H1 (cell line): ENCODE measurements at regions not wholly inside any gene's neighbourhood (a gene's known extent, or its start where the extent isn't known, plus 50 kb on each side); places are given as distances from the start of the nearest gene placed in this dataset.

Experiments
- CTCF ChIA-PET: fragments of 300-600 bp; sonication (Branson Sonifier 250); formaldehyde crosslinking; loops from one replicate; lab custom pipeline; 2021; ENCODE audit not compliant: partially characterized antibody; lab: Charles Lee
- POLR2A ChIA-PET: fragments of 300-600 bp; sonication (Branson Sonifier 250); formaldehyde crosslinking; loops from one replicate; lab custom pipeline; 2021; ENCODE audit warnings: inconsistent platforms; ENCODE audit not compliant: partially characterized antibody; lab: Charles Lee
- DNase-seq, 2 experiments: peaks; one replicate each; pipeline versions ENCODE4 v3.0.0 to v3.0.0-alpha.2; 2010 to 2022; ENCODE audit warnings: low spot score in 2 of 2, low read depth in 1 of 2, mixed read lengths in 1 of 2
- FAIRE-seq: peaks from 2 replicates; lab custom pipeline; 2011; peaks lifted over from hg19 to GRCh38; lab: Jason Lieb, UNC
- H2AFZ ChIP-seq: 2 replicates; pipeline ENCODE4 v1.8.1; 2012; ENCODE audit warnings: low read length, inconsistent platforms
- H2AK5ac ChIP-seq: 2 replicates; pipeline ENCODE4 v1.6.1; 2013; ENCODE audit warnings: low read depth, low read length
- H2BK120ac ChIP-seq: replicated peaks from 2 replicates; pipeline ENCODE3; 2013; ENCODE audit warnings: low read depth, low read length, inconsistent platforms
- H2BK12ac ChIP-seq: 2 replicates; pipeline ENCODE4 v1.6.1; 2013; ENCODE audit warnings: low read depth, low read length
- H2BK15ac ChIP-seq: 2 replicates; pipeline ENCODE4 v1.6.1; 2013; ENCODE audit warnings: low read length
- H2BK20ac ChIP-seq: 2 replicates; pipeline ENCODE4 v1.6.1; 2013; ENCODE audit warnings: low read length
- H2BK5ac ChIP-seq: 2 replicates; pipeline ENCODE4 v1.6.1; 2013; ENCODE audit warnings: low read depth, low read length
- H3K14ac ChIP-seq: 2 replicates; pipeline ENCODE4 v1.6.1; 2013; ENCODE audit warnings: inconsistent platforms; ENCODE audit not compliant: insufficient read length
- H3K18ac ChIP-seq: 2 replicates; pipeline ENCODE4 v1.6.1; 2013; ENCODE audit warnings: low read length; ENCODE audit errors: extremely low read depth
- H3K23ac ChIP-seq: 2 replicates; pipeline ENCODE4 v1.6.1; 2013; ENCODE audit warnings: inconsistent platforms; ENCODE audit not compliant: insufficient read length
- H3K23me2 ChIP-seq: 2 replicates; pipeline ENCODE4 v1.6.1; 2013; ENCODE audit warnings: low read depth, low read length
- H3K27ac ChIP-seq: 2 replicates; pipeline ENCODE4 v1.6.1; 2011; ENCODE audit warnings: low read depth, low read length, inconsistent platforms
- H3K27me3 ChIP-seq, 4 experiments: replicated peaks in 1 of 4; 1 replicate in 1 of 4; 2 replicates in 3 of 4; pipeline versions ENCODE4 v1.6.1 to v1.8.1; 2011 to 2013; ENCODE audit warnings: low read length in 3 of 4, mild to moderate bottlenecking in 3 of 4, inconsistent platforms in 2 of 4, mixed read lengths in 2 of 4, moderate library complexity in 1 of 4; ENCODE audit not compliant: control insufficient read depth in 3 of 4, insufficient read depth in 3 of 4; ENCODE audit errors: extremely low read depth in 1 of 4
- H3K36me3 ChIP-seq, 4 experiments: 2 replicates each; pipeline versions ENCODE4 v1.6.1 to v1.8.1; 2011 to 2013; ENCODE audit warnings: mild to moderate bottlenecking in 4 of 4, low read length in 3 of 4, moderate library complexity in 2 of 4, control low read depth in 1 of 4, inconsistent platforms in 1 of 4; ENCODE audit not compliant: insufficient read depth in 4 of 4, control insufficient read depth in 2 of 4
- H3K4ac ChIP-seq: replicated peaks from 2 replicates; pipeline ENCODE3; 2013; ENCODE audit warnings: low read length, low read depth, mixed read lengths, inconsistent platforms; ENCODE audit not compliant: insufficient read length
- H3K4me1 ChIP-seq, 4 experiments: replicated peaks in 1 of 4; 1 replicate in 1 of 4; 2 replicates in 3 of 4; pipeline versions ENCODE4 v1.6.1 to v1.8.1; 2011 to 2013; ENCODE audit warnings: low read length in 3 of 4, inconsistent platforms in 2 of 4, mixed read lengths in 1 of 4; ENCODE audit not compliant: insufficient read depth in 4 of 4, control insufficient read depth in 3 of 4
- H3K4me2 ChIP-seq, 2 experiments: 2 replicates each; pipeline versions ENCODE4 v1.6.1 to v1.8.1; 2011 to 2013; ENCODE audit warnings: low read depth in 2 of 2, low read length in 2 of 2, control low read depth in 1 of 2, inconsistent platforms in 1 of 2, mild to moderate bottlenecking in 1 of 2; ENCODE audit not compliant: insufficient read depth in 1 of 2
- H3K4me3 ChIP-seq, 4 experiments: fragments of 200-600, 300-600 bp in 1 of 4; sonication (generic), shearing (Covaris generic), sonication (Bioruptor Twin) in 1 of 4; 2 replicates each; pipeline versions ENCODE4 v1.5.1 to v1.8.1; 2011 to 2016; ENCODE audit warnings: low read length in 4 of 4, low read depth in 3 of 4, control low read depth in 2 of 4, inconsistent platforms in 2 of 4, mild to moderate bottlenecking in 2 of 4, mixed read lengths in 1 of 4, moderate library complexity in 1 of 4; ENCODE audit not compliant: insufficient read depth in 2 of 4; ENCODE audit errors: extremely low read depth in 1 of 4
- H3K56ac ChIP-seq: replicated peaks from 2 replicates; pipeline ENCODE3; 2013; ENCODE audit warnings: low read depth, mild to moderate bottlenecking, mixed read lengths, low read length, inconsistent platforms; ENCODE audit not compliant: insufficient read length
- H3K79me1 ChIP-seq: 2 replicates; pipeline ENCODE4 v1.6.1; 2013; ENCODE audit warnings: low read depth, low read length, control low read depth
- H3K79me2 ChIP-seq, 2 experiments: 2 replicates each; pipeline versions ENCODE4 v1.6.1 to v1.8.1; 2012 to 2013; ENCODE audit warnings: low read length in 2 of 2, mild to moderate bottlenecking in 2 of 2, inconsistent platforms in 1 of 2; ENCODE audit not compliant: insufficient read depth in 2 of 2, control insufficient read depth in 1 of 2
- H3K9ac ChIP-seq, 4 experiments: replicated peaks in 1 of 4; 1 replicate in 1 of 4; 2 replicates in 3 of 4; pipeline versions ENCODE4 v1.6.1 to v1.8.1; 2011 to 2013; ENCODE audit warnings: low read depth in 3 of 4, low read length in 3 of 4, control low read depth in 2 of 4, mild to moderate bottlenecking in 2 of 4, moderate library complexity in 2 of 4, inconsistent platforms in 1 of 4; ENCODE audit errors: extremely low read depth in 1 of 4
- H3K9me3 ChIP-seq, 2 experiments: 2 replicates each; pipeline versions ENCODE4 v1.6.1 to v1.8.1; 2012 to 2013; ENCODE audit warnings: mild to moderate bottlenecking in 2 of 2, moderate library complexity in 2 of 2, control low read depth in 1 of 2, inconsistent platforms in 1 of 2, low read depth in 1 of 2, low read length in 1 of 2, mixed read lengths in 1 of 2; ENCODE audit not compliant: insufficient read depth in 2 of 2
- H4K20me1 ChIP-seq, 2 experiments: replicated peaks in 1 of 2; 2 replicates each; pipeline versions ENCODE3 to v1.8.1; 2011 to 2013; ENCODE audit warnings: inconsistent platforms in 2 of 2, low read length in 2 of 2, mild to moderate bottlenecking in 1 of 2; ENCODE audit not compliant: insufficient read depth in 2 of 2, control insufficient read depth in 1 of 2
- H4K5ac ChIP-seq: 2 replicates; pipeline ENCODE4 v1.6.1; 2013; ENCODE audit warnings: low read length, low read depth, mixed read lengths, inconsistent platforms; ENCODE audit not compliant: insufficient read length
- H4K8ac ChIP-seq: 2 replicates; pipeline ENCODE4 v1.8.0; 2013; ENCODE audit warnings: mild to moderate bottlenecking, moderate library complexity, low read length, inconsistent platforms; ENCODE audit not compliant: insufficient read depth; ENCODE audit errors: extremely low read depth
- H4K91ac ChIP-seq: replicated peaks from 2 replicates; pipeline ENCODE3; 2013; ENCODE audit warnings: low read length, mixed read lengths, inconsistent platforms; ENCODE audit not compliant: insufficient read length
- WGBS, 2 experiments: shearing (Covaris generic) in 1 of 2; methylation state at CpG; one replicate each; pipeline versions ENCODE4 v1.1.6 to v1.1.7; 2013 to 2015; ENCODE audit warnings: low lambda C conversion rate in 2 of 2, mixed read lengths in 2 of 2, inconsistent platforms in 1 of 2, low coverage in 1 of 2, missing lambda C conversion rate in 1 of 2; ENCODE audit not compliant: insufficient replicate concordance in 2 of 2, insufficient coverage in 1 of 2, insufficient read length in 1 of 2; ENCODE audit errors: extremely low coverage in 1 of 2, missing lambda C conversion rate in 1 of 2; 5-methylcytosine and 5-hydroxymethylcytosine counted together

DNA sequence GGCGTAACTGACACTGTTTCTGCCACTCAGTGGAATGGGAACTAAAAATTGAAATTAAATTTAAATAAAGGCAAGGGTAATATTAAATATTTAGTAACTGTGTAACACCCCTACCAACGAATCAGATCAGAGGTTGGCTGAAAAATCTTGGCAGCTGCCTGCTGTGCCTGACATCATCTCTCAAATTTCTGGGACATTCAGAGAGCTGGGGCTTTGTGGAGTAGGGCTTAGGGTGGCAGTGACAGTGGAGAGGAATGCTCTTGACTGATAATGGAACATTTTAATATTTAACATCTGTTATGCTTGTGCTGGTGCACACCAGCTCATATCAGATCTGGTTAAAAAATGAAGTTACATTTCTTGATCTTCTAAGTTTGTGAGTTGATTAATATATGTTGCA lies 62.2 kb downstream of the RFPL4B start:
- FAIRE-seq, result no peak
- Histone ChIP-seq H3K9ac (no peak overlapping the region), H2BK20ac (no peak overlapping the region), H3K23ac (no peak overlapping the region), H3K23me2 (no peaks in the 10 kb centered on the region; the same call in 1 of the 2 replicates), H2BK12ac (no peak overlapping the region), H4K20me1 (no peaks in the 10 kb centered on the region), H3K36me3 (no peaks in the 10 kb centered on the region), H2BK120ac (no peak overlapping the region), H3K79me2 (no peaks in the 10 kb centered on the region), H2BK5ac (no peak overlapping the region), H3K27ac (no peak overlapping the region), H2AK5ac (no peak overlapping the region), H4K5ac (no peak overlapping the region), H3K27me3 (no peaks in the 10 kb centered on the region), H3K4me2 (no peak overlapping the region), H3K9me3 (no peaks in the 10 kb centered on the region), H3K56ac (no peak overlapping the region), H3K4me1 (peaks cover 0 to 6% (median 2%) of the 10 kb centered on the region in 4 experiments; a peak in 2 of 7 replicates), H3K4ac (no peak overlapping the region), H2BK15ac (no peak overlapping the region), H4K91ac (no peak overlapping the region), H3K18ac (no peak overlapping the region), H4K8ac (no peak overlapping the region), H2AFZ (no peak overlapping the region), H3K14ac (no peak overlapping the region), H3K4me3 (no peak overlapping the region), H3K79me1 (no peaks in the 10 kb centered on the region)
- ChIA-PET CTCF (interaction anchor here (0.8 to 1.7 kb wide), 3 partner anchors 33 to 210 kb away, joined by 3 to 4 read pairs (median 4); no protein-coding TSS in a partner anchor), POLR2A (no interaction called here)
- DNase-seq, result no peak
- WGBS, 2 experiments, result 66% methylated on average over 2 of the region's 2 CpGs; no CpG with 5 or more reads in 1 of the 2 experiments
